OCI-M1 (cell line): ENCODE measurements at regions not wholly inside any gene's neighbourhood (a gene's known extent, or its start where the extent isn't known, plus 50 kb on each side); places are given as distances from the start of the nearest gene placed in this dataset.

Experiments used
- DNase-seq: peaks from one replicate; lab custom pipeline; 2025; lab: John Stamatoyannopoulos, UW

GRCh38 chr4:77367638-77368037, 210.6 kb downstream of the CCNG2 start:
- DNase-seq = no peak

- no peak for DNase-seq
Observed at GRCh38 chr4:77372375-77372774, 215.4 kb downstream of the CCNG2 start.

GRCh38 chr4:77375866-77376607, 219.0 kb downstream of the CCNG2 start:
- DNase-seq = no peak

- DNase-seq = no peak
Observed at GRCh38 chr4:77376788-77377460, 219.9 kb downstream of the CCNG2 start.

GRCh38 chr4:77384094-77384493, 221.5 kb upstream of the CXCL13 start:
- DNase-seq = no peak

- DNase-seq = peak; percentile 75
Observed at GRCh38 chr4:77385124-77385969, 220.3 kb upstream of the CXCL13 start.

GRCh38 chr4:77393996-77394395, 211.6 kb upstream of the CXCL13 start:
- no peak for DNase-seq

GRCh38 chr4:77395481-77395880, 210.1 kb upstream of the CXCL13 start:
- no peak for DNase-seq

- no peak for DNase-seq
Observed at GRCh38 chr4:77398256-77398655, 207.4 kb upstream of the CXCL13 start.

GRCh38 chr4:77399831-77400230, 205.8 kb upstream of the CXCL13 start:
- DNase-seq = no peak

GRCh38 chr4:77413766-77414165, 191.9 kb upstream of the CXCL13 start:
- no peak for DNase-seq

GRCh38 chr4:77415689-77416088, 189.9 kb upstream of the CXCL13 start:
- DNase-seq = no peak

- DNase-seq = peak; percentile 50
Observed at GRCh38 chr4:77418333-77418732, 187.3 kb upstream of the CXCL13 start.

GRCh38 chr4:77430847-77431246, 174.8 kb upstream of the CXCL13 start:
- DNase-seq = no peak

- no peak for DNase-seq
Observed at GRCh38 chr4:77431546-77431945, 174.1 kb upstream of the CXCL13 start.

- peak; percentile 66 for DNase-seq
Observed at GRCh38 chr4:77432717-77433417, 172.8 kb upstream of the CXCL13 start.

GRCh38 chr4:77433418-77433733, 172.2 kb upstream of the CXCL13 start:
- DNase-seq = peak; percentile 88

GRCh38 chr4:77434299-77435092, 171.1 kb upstream of the CXCL13 start:
- no peak for DNase-seq

- no peak for DNase-seq
Observed at GRCh38 chr4:77437079-77437478, 168.5 kb upstream of the CXCL13 start.

GRCh38 chr4:77438549-77438948, 167.1 kb upstream of the CXCL13 start:
- DNase-seq = no peak

- DNase-seq = no peak
Observed at GRCh38 chr4:77443941-77444340, 161.7 kb upstream of the CXCL13 start.
